ENCODE measurements at regions not wholly inside any gene's neighbourhood (a gene's known extent, or its start where the extent isn't known, plus 50 kb on each side); places are given as distances from the start of the nearest gene placed in this dataset.

DNA sequence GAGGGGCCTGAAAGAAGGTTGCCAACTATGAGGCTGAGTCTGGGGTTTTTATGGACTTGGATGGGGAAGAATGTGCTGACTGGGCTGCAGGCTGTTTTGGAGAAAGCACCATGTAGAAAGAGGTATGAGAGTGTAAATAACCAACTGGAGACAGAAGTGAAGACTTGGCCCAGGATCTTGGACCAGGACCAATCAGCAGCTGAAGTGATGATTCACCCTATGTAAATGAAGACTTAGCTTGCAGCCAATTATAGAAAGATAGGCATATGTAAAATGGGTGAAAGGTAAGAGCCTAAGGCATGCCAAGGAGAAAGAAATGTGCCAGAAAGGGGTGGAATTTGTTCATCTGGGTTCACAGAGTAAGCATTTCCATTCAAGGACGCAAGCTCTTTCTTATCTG is 856.7 kb upstream of the PRKX start:
- TF ChIP-seq CTCF (IDR thresholded peaks at IDR 0.05) (no peak), POLR2A (IDR thresholded peaks at IDR 0.05) (no peak)

All from uterus (tissue), 2 donors.